ENCODE measurements at regions not wholly inside any gene's neighbourhood (a gene's known extent, or its start where the extent isn't known, plus 50 kb on each side); places are given as distances from the start of the nearest gene placed in this dataset.

GRCh38 chrX:144637731-144638130 is 609.6 kb upstream of the SPANXN1 start:
- DNase-seq = no peak
- Histone ChIP-seq H3K27ac (no peak overlapping the region), H3K36me3 (no peaks in the 10 kb centered on the region), H3K4me3 (no peak overlapping the region), H3K9me3 (peaks cover 0 to 11% (median 0%) of the 10 kb centered on the region in 11 donors), H3K27me3 (no peaks in the 10 kb centered on the region), H3K4me1 (no peaks in the 10 kb centered on the region)
- no peak for ATAC-seq
- WGBS, 2 donors = 87 to 93% methylated on average over 2 of the region's 2 CpGs
- intact Hi-C loops (cut with DNase I) = no loop called here
- TF ChIP-seq CTCF (IDR thresholded peaks at IDR 0.05) = no peak

GRCh38 chrX:144648788-144649187 is 598.5 kb upstream of the SPANXN1 start:
- intact Hi-C loops (cut with DNase I) = no loop called here
- no peak overlapping the region for H3K4me3 ChIP-seq
- 75 to 76% methylated on average over 2 of the region's 2 CpGs for WGBS, 2 donors
- H3K27me3 ChIP-seq = no peaks in the 10 kb centered on the region
- ATAC-seq (no peak), DNase-seq (no peak)
- TF ChIP-seq CTCF (IDR thresholded peaks at IDR 0.05) = no peak
- no peak overlapping the region for H3K27ac ChIP-seq
- H3K4me1 ChIP-seq = no peaks in the 10 kb centered on the region
- no peaks in the 10 kb centered on the region for H3K9me3 ChIP-seq
- no peaks in the 10 kb centered on the region for H3K36me3 ChIP-seq

- Histone ChIP-seq H3K36me3 (no peaks in the 10 kb centered on the region), H3K27me3 (no peaks in the 10 kb centered on the region), H3K9me3 (peaks cover 0 to 6% (median 0%) of the 10 kb centered on the region in 11 donors), H3K4me3 (no peak overlapping the region), H3K4me1 (no peaks in the 10 kb centered on the region), H3K27ac (no peak overlapping the region)
- DNase-seq = no peak
- intact Hi-C loops (cut with DNase I) = no loop called here
- 67 to 85% methylated on average over 5 of the region's 5 CpGs for WGBS, 2 donors
- no peak for ATAC-seq
- no peak for TF ChIP-seq CTCF (IDR thresholded peaks at IDR 0.05)
Observed at GRCh38 chrX:144681501-144681900, 565.8 kb upstream of the SPANXN1 start.

- DNase-seq = no peak
- no peak for ATAC-seq
- Histone ChIP-seq H3K4me3 (no peak overlapping the region), H3K27me3 (no peaks in the 10 kb centered on the region), H3K27ac (no peak overlapping the region), H3K4me1 (no peaks in the 10 kb centered on the region), H3K36me3 (no peaks in the 10 kb centered on the region), H3K9me3 (peaks cover 0 to 6% (median 0%) of the 10 kb centered on the region in 11 donors)
- 75 to 77% methylated on average over 4 of the region's 4 CpGs for WGBS, 2 donors
- intact Hi-C loops (cut with DNase I) = no loop called here
- TF ChIP-seq CTCF (IDR thresholded peaks at IDR 0.05) = no peak
Observed at GRCh38 chrX:144683247-144683646, 564.1 kb upstream of the SPANXN1 start.

GRCh38 chrX:144709841-144710240 is 537.5 kb upstream of the SPANXN1 start:
- Histone ChIP-seq H3K27me3 (no peaks in the 10 kb centered on the region), H3K9me3 (no peaks in the 10 kb centered on the region), H3K4me1 (no peaks in the 10 kb centered on the region), H3K4me3 (no peak overlapping the region), H3K36me3 (no peaks in the 10 kb centered on the region), H3K27ac (no peak overlapping the region)
- DNase-seq = no peak
- TF ChIP-seq CTCF (IDR thresholded peaks at IDR 0.05) = no peak
- ATAC-seq = no peak
- intact Hi-C loops (cut with DNase I) = no loop called here
- WGBS, 2 donors = 46 to 61% methylated on average over 2 of the region's 2 CpGs

Data from heart right ventricle (tissue), 16 donors.